OCI-LY3 (cell line): ENCODE measurements at regions not wholly inside any gene's neighbourhood (a gene's known extent, or its start where the extent isn't known, plus 50 kb on each side); places are given as distances from the start of the nearest gene placed in this dataset.
"Not testable (repeated sequence)": the region's sequence is repeated elsewhere in the genome, so short reads cannot be mapped to it uniquely, and the experiment has no call there.

Experiments used
- H2AFZ ChIP-seq: fragments of 200-600, 300-600 bp; shearing (Covaris generic); 2 replicates; pipeline ENCODE4 v1.6.0; 2014; ENCODE audit warnings: antibody characterized with exemption, low read depth, low read length
- H3K27ac ChIP-seq: fragments of 200-600, 300-600 bp; sonication (generic); 2 replicates; pipeline ENCODE4 v1.5.1; 2014; ENCODE audit warnings: mild to moderate bottlenecking, low read length, moderate library complexity, mixed read lengths
- H3K27me3 ChIP-seq: fragments of 200-600, 300-600 bp; sonication (generic); 2 replicates; pipeline ENCODE4 v1.6.1; 2014; ENCODE audit warnings: low read depth, low read length, mixed read lengths
- H3K36me3 ChIP-seq: fragments of 200-600, 300-600 bp; sonication (generic); replicated peaks from 2 replicates; pipeline ENCODE3; 2014; ENCODE audit warnings: low read depth, low read length, mixed read lengths
- H3K4me1 ChIP-seq: fragments of 300-600, 200-600 bp; sonication (generic); 2 replicates; pipeline ENCODE4 v1.6.1; 2014; ENCODE audit warnings: low read length, mixed read lengths
- H3K4me2 ChIP-seq: fragments of 200-600, 300-600 bp; sonication (generic); 2 replicates; pipeline ENCODE4 v1.6.1; 2014; ENCODE audit warnings: low read length, mixed read lengths
- H3K4me3 ChIP-seq: fragments of 300-600, 200-600 bp; sonication (generic); 2 replicates; pipeline ENCODE4 v1.5.1; 2014; ENCODE audit warnings: antibody characterized with exemption, mild to moderate bottlenecking, low read length, moderate library complexity
- H3K79me2 ChIP-seq: fragments of 300-600, 200-600 bp; shearing (Covaris generic); 2 replicates; pipeline ENCODE4 v1.6.1; 2014; ENCODE audit warnings: mild to moderate bottlenecking, low read length, mixed read lengths
- H3K9ac ChIP-seq: fragments of 300-600, 200-600 bp; shearing (Covaris generic); 2 replicates; pipeline ENCODE4 v1.6.0; 2014; ENCODE audit warnings: mild to moderate bottlenecking, low read length, moderate library complexity
- H3K9me3 ChIP-seq: fragments of 200-600, 300-600 bp; shearing (Covaris generic); 2 replicates; pipeline ENCODE4 v1.6.1; 2014; ENCODE audit warnings: low read length, mixed read lengths; ENCODE audit not compliant: insufficient read depth
- H4K20me1 ChIP-seq: fragments of 200-600, 300-600 bp; sonication (generic); 2 replicates; pipeline ENCODE4 v1.6.1; 2016; ENCODE audit warnings: low read length, mixed read lengths; ENCODE audit not compliant: insufficient read depth
- CTCF ChIP-seq: fragments of 200-600, 300-600 bp; sonication (generic); IDR thresholded peaks from 2 replicates; pipeline ENCODE4 v1.5.1; 2014; ENCODE audit warnings: antibody characterized with exemption, low read length, low read depth
- EZH2phosphoT487 ChIP-seq: fragments of 200-600 bp; shearing (Covaris generic); IDR thresholded peaks from 2 replicates; pipeline ENCODE4 v1.6.1; 2018; ENCODE audit warnings: antibody characterized with exemption, mixed run types, low read depth

DNA sequence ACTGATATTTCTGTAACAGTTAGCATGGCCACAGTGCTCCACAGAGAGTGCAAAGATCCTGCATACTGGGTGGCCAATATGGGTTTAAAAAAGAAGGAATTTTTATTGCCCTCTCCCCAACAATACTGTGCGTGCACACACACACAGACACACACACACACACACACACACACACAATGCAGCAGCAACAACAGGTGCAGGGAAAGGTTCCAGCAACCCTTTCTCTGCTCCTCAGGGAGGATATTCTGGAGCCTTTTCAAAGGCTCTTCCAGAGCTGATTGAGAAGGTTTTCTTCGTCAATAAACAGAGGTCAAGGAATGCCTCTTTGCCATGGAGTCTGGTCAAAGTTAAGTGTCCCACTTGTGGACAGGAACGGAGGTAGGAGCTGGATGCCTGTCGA is 84.8 kb upstream of the ZFP42 start:
- H3K9me3 ChIP-seq = no peaks in the 10 kb centered on the region
- H4K20me1 ChIP-seq = no peaks in the 10 kb centered on the region
- no peak overlapping the region for H3K4me3 ChIP-seq
- no peaks in the 10 kb centered on the region for H3K79me2 ChIP-seq
- H3K27me3 ChIP-seq = no peaks in the 10 kb centered on the region
- no peak overlapping the region for H2AFZ ChIP-seq
- H3K4me1 ChIP-seq = no peaks in the 10 kb centered on the region
- H3K9ac ChIP-seq = no peak overlapping the region
- H3K36me3 ChIP-seq = no peaks in the 10 kb centered on the region
- H3K27ac ChIP-seq = no peak overlapping the region
- TF ChIP-seq CTCF (no peak), EZH2phosphoT487 (no peak)
- H3K4me2 ChIP-seq = no peak overlapping the region

- not testable (repeated sequence) for H3K27ac ChIP-seq, H3K4me3 ChIP-seq, H3K4me2 ChIP-seq, H2AFZ ChIP-seq, H3K4me1 ChIP-seq, H4K20me1 ChIP-seq, H3K9ac ChIP-seq, H3K9me3 ChIP-seq, H3K36me3 ChIP-seq, H3K79me2 ChIP-seq, H3K27me3 ChIP-seq
These were observed 80.2 kb upstream of the ZFP42 start for GRCh38 chr4:187915406-187915805.

- Histone ChIP-seq H3K27me3 (no peaks in the 10 kb centered on the region), H3K4me3 (no peak overlapping the region), H3K4me2 (no peak overlapping the region), H2AFZ (no peak overlapping the region), H3K4me1 (no peaks in the 10 kb centered on the region), H3K36me3 (no peaks in the 10 kb centered on the region), H3K9ac (no peak overlapping the region), H3K27ac (no peak overlapping the region), H3K9me3 (no peaks in the 10 kb centered on the region), H3K79me2 (no peaks in the 10 kb centered on the region), H4K20me1 (no peaks in the 10 kb centered on the region)
- TF ChIP-seq EZH2phosphoT487 = no peak
- no peak for TF ChIP-seq CTCF
These were observed 75.6 kb upstream of the ZFP42 start for GRCh38 chr4:187919966-187920365.

DNA sequence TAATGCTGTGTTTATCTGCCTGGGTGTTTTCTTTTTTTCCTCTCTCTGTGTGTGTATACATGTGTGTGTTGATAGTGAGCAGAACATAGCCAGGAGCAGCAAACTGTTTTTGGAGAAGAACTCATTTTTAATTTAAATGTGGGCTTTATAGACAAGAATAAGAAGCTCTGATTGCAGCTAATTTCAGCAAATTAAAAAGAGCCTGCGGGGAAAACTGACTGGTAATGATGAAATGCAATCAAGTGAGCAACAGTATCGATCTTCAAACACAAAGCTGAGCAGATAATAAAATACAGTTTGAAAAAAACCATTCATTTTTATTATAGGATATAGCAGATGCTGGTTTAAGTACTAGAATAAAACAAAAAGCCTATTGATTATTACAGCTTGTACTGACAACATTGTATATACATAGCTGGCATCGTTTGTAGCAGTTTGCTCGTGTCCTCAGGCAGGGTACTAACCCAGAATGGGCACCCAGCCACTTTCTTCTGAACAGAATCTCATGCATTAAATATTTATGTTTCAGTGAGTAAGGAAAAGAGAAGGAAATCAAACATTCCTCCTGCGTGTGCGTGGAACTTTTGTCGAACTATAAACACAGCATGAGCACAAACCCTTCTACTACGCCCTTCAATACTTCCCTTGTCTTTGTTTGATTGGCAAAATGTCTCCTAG is 73.5 kb upstream of the ZFP42 start:
- Histone ChIP-seq H3K27me3 (no peaks in the 10 kb centered on the region), H2AFZ (no peak overlapping the region), H3K4me3 (no peak overlapping the region), H3K79me2 (no peaks in the 10 kb centered on the region), H3K4me2 (no peak overlapping the region), H3K27ac (no peak overlapping the region), H3K9ac (no peak overlapping the region), H3K4me1 (no peaks in the 10 kb centered on the region), H4K20me1 (no peaks in the 10 kb centered on the region), H3K9me3 (no peaks in the 10 kb centered on the region), H3K36me3 (no peaks in the 10 kb centered on the region)
- TF ChIP-seq EZH2phosphoT487 (no peak), CTCF (no peak)

DNA sequence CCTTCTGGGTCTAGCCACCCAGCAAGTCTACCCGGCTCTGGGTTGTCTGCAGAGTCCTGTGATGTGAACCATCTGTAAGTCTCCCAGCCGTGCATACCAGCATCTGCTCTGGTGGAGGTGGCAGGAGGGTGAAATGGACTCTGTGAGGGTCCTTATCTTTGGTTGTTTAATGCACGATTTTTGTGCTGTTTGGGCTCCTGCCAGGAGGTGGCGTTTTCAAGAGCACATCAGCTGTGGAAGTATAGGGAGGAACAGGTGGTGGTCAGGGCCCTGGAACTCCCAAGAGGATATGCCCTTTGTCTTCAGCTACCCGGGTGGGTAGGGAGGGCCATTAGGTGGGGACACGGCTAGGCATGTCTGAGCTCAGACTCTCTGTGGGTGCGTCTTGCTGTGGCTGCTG is 66.5 kb upstream of the ZFP42 start:
- Histone ChIP-seq H3K27ac (no peak overlapping the region), H3K9me3 (no peaks in the 10 kb centered on the region), H3K4me2 (no peak overlapping the region), H3K36me3 (no peaks in the 10 kb centered on the region), H3K9ac (no peak overlapping the region), H3K4me3 (no peak overlapping the region), H3K79me2 (no peaks in the 10 kb centered on the region), H3K4me1 (no peaks in the 10 kb centered on the region), H4K20me1 (no peaks in the 10 kb centered on the region), H2AFZ (no peak overlapping the region), H3K27me3 (no peaks in the 10 kb centered on the region)
- TF ChIP-seq EZH2phosphoT487 = no peak
- no peak for TF ChIP-seq CTCF
